ENCODE measurements at regions not wholly inside any gene's neighbourhood (a gene's known extent, or its start where the extent isn't known, plus 50 kb on each side); places are given as distances from the start of the nearest gene placed in this dataset.

- Mint-ChIP-seq H3K36me3 (peaks cover 2% of the 10 kb centered on the region), H3K27me3 (peaks cover 8% of the 10 kb centered on the region), H3K27ac (no peak overlapping the region), H3K4me1 (peaks cover 0 to 6% (median 3%) of the 10 kb centered on the region in 3 donors), H3K9me3 (no peaks in the 10 kb centered on the region), H3K4me3 (no peak overlapping the region)
Observed at GRCh38 chr19:33887891-33888290, 91.2 kb downstream of the KCTD15 start.

- no peak overlapping the region for H3K4me3 Mint-ChIP-seq
- peaks cover 2% of the 10 kb centered on the region for H3K36me3 Mint-ChIP-seq
- peaks cover 8% of the 10 kb centered on the region for H3K27me3 Mint-ChIP-seq
- H3K27ac Mint-ChIP-seq: no peak overlapping the region
- H3K9me3 Mint-ChIP-seq: no peaks in the 10 kb centered on the region
- peaks cover 0 to 6% (median 3%) of the 10 kb centered on the region in 3 donors for H3K4me1 Mint-ChIP-seq
Observed at GRCh38 chr19:33888665-33889064, 92.0 kb downstream of the KCTD15 start.

- H3K27me3 Mint-ChIP-seq: peaks cover 13% of the 10 kb centered on the region
- no peaks in the 10 kb centered on the region for H3K9me3 Mint-ChIP-seq
- H3K4me1 Mint-ChIP-seq: peaks cover 0 to 4% (median 0%) of the 10 kb centered on the region in 3 donors
- peak overlapping the region in 1 of 3 donors; percentile 39 for H3K27ac Mint-ChIP-seq
- no peaks in the 10 kb centered on the region for H3K36me3 Mint-ChIP-seq
- H3K4me3 Mint-ChIP-seq: no peak overlapping the region
Observed at GRCh38 chr19:33890569-33890968, 93.9 kb downstream of the KCTD15 start.

- Mint-ChIP-seq H3K4me3 (no peak overlapping the region), H3K9me3 (no peaks in the 10 kb centered on the region), H3K36me3 (no peaks in the 10 kb centered on the region), H3K4me1 (peaks cover 0 to 4% (median 0%) of the 10 kb centered on the region in 3 donors), H3K27me3 (peaks cover 13% of the 10 kb centered on the region), H3K27ac (no peak overlapping the region)
Observed at GRCh38 chr19:33891773-33892172, 95.1 kb downstream of the KCTD15 start.

- Mint-ChIP-seq H3K27ac (no peak overlapping the region), H3K4me3 (no peak overlapping the region), H3K4me1 (peaks cover 0 to 2% (median 0%) of the 10 kb centered on the region in 3 donors), H3K27me3 (peaks cover 13% of the 10 kb centered on the region), H3K36me3 (no peaks in the 10 kb centered on the region), H3K9me3 (peaks cover 5 to 17% (median 13%) of the 10 kb centered on the region in 3 donors)
Observed at GRCh38 chr19:33894787-33895186, 98.1 kb downstream of the KCTD15 start.

GRCh38 chr19:33895366-33895765 lies 98.7 kb downstream of the KCTD15 start:
- Mint-ChIP-seq H3K4me1 (no peaks in the 10 kb centered on the region), H3K27me3 (peaks cover 13% of the 10 kb centered on the region), H3K4me3 (no peak overlapping the region), H3K27ac (no peak overlapping the region), H3K36me3 (no peaks in the 10 kb centered on the region), H3K9me3 (peaks cover 5 to 21% (median 16%) of the 10 kb centered on the region in 3 donors)

- H3K4me1 Mint-ChIP-seq: no peaks in the 10 kb centered on the region
- peaks cover 5 to 24% (median 18%) of the 10 kb centered on the region in 3 donors for H3K9me3 Mint-ChIP-seq
- H3K4me3 Mint-ChIP-seq: no peak overlapping the region
- H3K27ac Mint-ChIP-seq: no peak overlapping the region
- peaks cover 12% of the 10 kb centered on the region for H3K27me3 Mint-ChIP-seq
- peaks cover 1% of the 10 kb centered on the region for H3K36me3 Mint-ChIP-seq
Observed at GRCh38 chr19:33898062-33898677, 101.5 kb downstream of the KCTD15 start.

- Mint-ChIP-seq H3K27ac (no peak overlapping the region), H3K9me3 (peaks cover 5 to 24% (median 18%) of the 10 kb centered on the region in 3 donors), H3K4me3 (no peak overlapping the region), H3K4me1 (peaks cover 0 to 2% (median 2%) of the 10 kb centered on the region in 3 donors), H3K36me3 (peaks cover 1% of the 10 kb centered on the region), H3K27me3 (peaks cover 22% of the 10 kb centered on the region)
Observed at GRCh38 chr19:33900817-33901216, 104.1 kb downstream of the KCTD15 start.

- Mint-ChIP-seq H3K4me1 (peaks cover 0 to 4% (median 2%) of the 10 kb centered on the region in 3 donors), H3K27ac (no peak overlapping the region), H3K4me3 (no peak overlapping the region), H3K9me3 (peaks cover 5 to 27% (median 22%) of the 10 kb centered on the region in 3 donors), H3K27me3 (peaks cover 27% of the 10 kb centered on the region), H3K36me3 (peaks cover 1% of the 10 kb centered on the region)
Observed at GRCh38 chr19:33902395-33902794, 105.7 kb downstream of the KCTD15 start.

- peaks cover 1% of the 10 kb centered on the region for H3K36me3 Mint-ChIP-seq
- H3K4me3 Mint-ChIP-seq: no peak overlapping the region
- H3K4me1 Mint-ChIP-seq: peaks cover 0 to 5% (median 2%) of the 10 kb centered on the region in 3 donors
- peaks cover 4 to 25% (median 22%) of the 10 kb centered on the region in 3 donors for H3K9me3 Mint-ChIP-seq
- peaks cover 31% of the 10 kb centered on the region for H3K27me3 Mint-ChIP-seq
- H3K27ac Mint-ChIP-seq: no peak overlapping the region
Observed at GRCh38 chr19:33902802-33903488, 106.3 kb downstream of the KCTD15 start.

- peaks cover 34% of the 10 kb centered on the region for H3K27me3 Mint-ChIP-seq
- H3K4me1 Mint-ChIP-seq: peaks cover 2 to 5% (median 5%) of the 10 kb centered on the region in 3 donors
- peaks cover 1% of the 10 kb centered on the region for H3K36me3 Mint-ChIP-seq
- no peak overlapping the region for H3K27ac Mint-ChIP-seq
- H3K4me3 Mint-ChIP-seq: no peak overlapping the region
- peaks cover 0 to 22% (median 16%) of the 10 kb centered on the region in 3 donors for H3K9me3 Mint-ChIP-seq
Observed at GRCh38 chr19:33903489-33903850, 106.8 kb downstream of the KCTD15 start.

- no peak overlapping the region for H3K27ac Mint-ChIP-seq
- peaks cover 2 to 6% (median 5%) of the 10 kb centered on the region in 3 donors for H3K4me1 Mint-ChIP-seq
- H3K4me3 Mint-ChIP-seq: no peak overlapping the region
- peaks cover 0 to 17% (median 11%) of the 10 kb centered on the region in 3 donors for H3K9me3 Mint-ChIP-seq
- peaks cover 41% of the 10 kb centered on the region for H3K27me3 Mint-ChIP-seq
- H3K36me3 Mint-ChIP-seq: peaks cover 1% of the 10 kb centered on the region
Observed at GRCh38 chr19:33904681-33905080, 108.0 kb downstream of the KCTD15 start.

GRCh38 chr19:33905473-33905936 lies 108.8 kb downstream of the KCTD15 start:
- Mint-ChIP-seq H3K36me3 (peaks cover 1% of the 10 kb centered on the region), H3K27me3 (peaks cover 41% of the 10 kb centered on the region), H3K9me3 (peaks cover 0 to 14% (median 8%) of the 10 kb centered on the region in 3 donors), H3K4me3 (peak overlapping the region; percentile 9 to 81 (median 72)), H3K27ac (no peak overlapping the region), H3K4me1 (peaks cover 2 to 6% (median 5%) of the 10 kb centered on the region in 3 donors)

GRCh38 chr19:33905937-33906577 lies 109.4 kb downstream of the KCTD15 start:
- no peak overlapping the region for H3K27ac Mint-ChIP-seq
- H3K4me3 Mint-ChIP-seq: peak overlapping the region in 3 of 4 donors; percentile 72 to 81 (median 80)
- H3K27me3 Mint-ChIP-seq: peaks cover 38% of the 10 kb centered on the region
- H3K9me3 Mint-ChIP-seq: peaks cover 0 to 18% (median 8%) of the 10 kb centered on the region in 3 donors
- H3K4me1 Mint-ChIP-seq: peaks cover 2 to 6% (median 5%) of the 10 kb centered on the region in 3 donors
- no peaks in the 10 kb centered on the region for H3K36me3 Mint-ChIP-seq

All from IgD-negative memory B cell (primary cell).